ENCODE measurements at regions not wholly inside any gene's neighbourhood (a gene's known extent, or its start where the extent isn't known, plus 50 kb on each side); places are given as distances from the start of the nearest gene placed in this dataset.

DNA sequence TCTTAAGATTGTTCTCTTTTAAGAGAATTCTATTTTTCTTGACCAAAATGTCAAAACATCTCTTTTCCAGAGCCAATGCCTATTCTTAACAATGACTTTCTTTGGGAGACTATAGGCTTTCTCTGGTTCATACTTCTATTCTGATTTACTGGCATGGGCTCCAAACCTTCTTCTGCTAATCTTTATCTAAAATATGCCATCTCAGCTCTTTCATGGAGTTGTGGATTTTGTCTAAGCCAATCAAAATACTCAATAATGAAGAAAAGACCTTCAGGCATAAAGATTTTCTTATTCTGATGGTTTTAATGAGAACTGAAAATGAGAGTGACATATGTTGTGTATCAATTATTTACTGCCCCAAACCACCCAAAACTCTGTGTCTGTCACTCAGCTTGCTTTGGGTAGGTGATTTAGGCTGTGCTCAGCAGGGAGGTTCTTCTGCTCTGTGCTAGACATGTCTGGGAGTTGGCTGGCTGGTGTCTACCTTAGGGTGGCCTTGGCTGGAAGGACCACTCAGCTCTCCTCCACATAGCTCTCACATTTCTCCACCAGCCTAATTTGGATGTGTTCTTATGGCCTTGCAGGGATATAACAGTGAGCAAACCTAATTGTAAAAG is 270.8 kb downstream of the PRDM2 start:
- no peak for DNase-seq

DNA sequence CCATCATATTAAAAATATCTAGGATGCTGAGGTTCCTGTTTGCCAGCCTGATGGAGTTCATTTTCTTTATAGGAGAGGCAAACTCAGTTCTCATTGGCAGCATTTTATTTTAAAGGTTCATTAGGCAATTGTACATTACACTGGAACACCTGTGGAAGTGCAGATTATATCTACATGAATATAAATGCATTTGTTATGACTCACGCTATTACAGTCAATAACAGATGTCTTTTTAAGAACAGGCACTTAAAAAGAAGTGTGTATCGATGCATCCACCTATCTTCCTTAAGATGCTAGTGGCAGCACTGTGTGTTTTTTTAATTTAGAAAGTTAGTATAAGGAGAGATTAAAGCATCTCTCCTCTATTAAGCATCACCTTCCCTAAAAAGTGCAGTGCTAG is 276.5 kb downstream of the PRDM2 start:
- DNase-seq, result no peak

DNA sequence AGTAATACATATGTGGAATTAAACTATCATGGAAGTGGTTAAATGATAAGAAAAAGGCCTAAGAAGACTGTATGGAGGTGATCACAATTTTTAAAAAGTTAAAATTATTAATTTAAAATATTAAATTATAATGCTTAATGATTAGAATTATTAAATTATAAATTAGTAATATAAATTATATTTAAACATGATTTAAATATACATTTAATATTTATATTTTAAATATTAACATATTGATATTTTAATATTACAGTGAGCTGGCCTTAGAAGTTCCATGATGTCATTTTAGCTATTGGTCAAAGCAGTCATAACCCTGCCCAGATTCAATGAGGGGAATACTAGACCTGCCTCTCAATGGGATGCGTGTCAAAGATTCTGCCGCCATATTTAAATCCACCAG is 281.2 kb downstream of the PRDM2 start:
- no peak for DNase-seq

DNA sequence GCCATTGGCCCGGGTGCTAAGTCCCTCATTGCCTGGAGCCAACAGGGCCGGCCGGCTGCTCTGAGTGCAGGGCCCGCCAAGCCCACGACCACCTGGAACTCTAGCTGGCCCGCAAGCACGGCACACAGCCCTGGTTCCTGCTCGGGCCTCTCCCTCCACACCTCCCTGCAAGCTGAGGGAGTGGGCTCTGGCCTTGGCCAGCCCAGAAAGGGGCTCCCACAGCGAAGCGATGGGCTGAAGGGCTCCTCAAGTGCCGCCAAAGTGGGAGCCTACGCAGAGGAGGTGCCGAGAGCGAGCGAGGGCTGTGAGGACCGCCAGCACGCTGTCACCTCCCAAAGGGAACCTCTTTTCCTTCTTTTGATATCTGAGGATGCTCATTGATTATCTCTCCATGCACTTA is 283.4 kb downstream of the PRDM2 start:
- no peak for DNase-seq

DNA sequence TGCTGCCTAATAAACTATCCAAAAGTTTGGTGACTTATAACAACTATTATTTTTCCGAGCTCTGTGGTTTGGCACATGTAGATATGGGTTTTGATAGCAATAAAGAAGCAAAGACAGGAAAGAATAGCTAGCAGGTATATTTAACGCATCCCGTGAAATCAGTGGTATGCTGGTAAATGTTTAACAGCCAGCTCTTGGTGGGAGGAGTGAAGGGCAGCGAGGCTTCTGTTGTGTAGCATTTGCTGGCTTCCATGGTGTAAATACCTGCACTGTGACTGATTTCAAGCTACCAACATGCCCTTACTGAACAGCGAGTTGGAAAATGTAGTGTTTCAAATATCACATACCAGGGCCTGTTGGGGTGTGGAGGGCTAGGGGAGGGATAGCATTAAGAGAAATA is 291.0 kb downstream of the PRDM2 start:
- no peak for DNase-seq

DNA sequence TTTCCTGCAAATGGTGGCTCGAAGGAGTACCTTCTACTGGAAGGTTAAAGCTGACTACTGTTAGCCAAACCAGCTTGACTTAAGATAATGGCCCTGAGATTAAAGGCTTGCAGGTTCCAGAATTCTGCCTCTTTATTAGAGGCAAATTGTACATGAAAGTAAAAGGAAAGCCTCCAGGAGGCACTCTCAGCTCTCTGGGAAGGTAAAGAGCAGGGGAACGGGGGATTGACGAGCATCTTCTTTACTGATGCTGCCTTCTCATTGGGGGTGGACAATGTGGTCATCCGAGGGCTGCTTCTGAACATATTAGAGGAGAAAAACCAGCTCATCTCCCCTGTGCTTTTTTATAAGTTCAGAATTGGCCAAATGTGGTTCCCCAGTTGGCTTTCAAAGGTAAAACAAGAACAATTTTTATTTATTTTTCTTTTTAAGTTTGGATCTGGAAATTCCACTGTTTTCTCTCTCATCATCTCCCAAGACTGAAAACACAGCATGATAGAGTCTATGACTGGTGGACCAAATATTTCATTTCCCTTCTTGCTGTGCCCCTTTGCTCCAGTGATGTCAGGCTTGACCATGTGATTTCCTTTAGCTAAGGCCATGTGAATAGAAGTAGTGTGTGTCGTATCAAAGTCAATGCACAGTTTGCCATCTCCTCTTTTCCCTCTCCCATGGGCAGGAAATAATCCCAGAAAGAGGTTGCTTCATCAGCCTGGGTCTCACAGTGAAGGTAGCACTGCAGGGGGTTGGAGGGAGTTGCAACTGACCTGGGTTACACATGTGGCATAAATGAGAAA is 292.7 kb downstream of the PRDM2 start:
- DNase-seq, result no peak

DNA sequence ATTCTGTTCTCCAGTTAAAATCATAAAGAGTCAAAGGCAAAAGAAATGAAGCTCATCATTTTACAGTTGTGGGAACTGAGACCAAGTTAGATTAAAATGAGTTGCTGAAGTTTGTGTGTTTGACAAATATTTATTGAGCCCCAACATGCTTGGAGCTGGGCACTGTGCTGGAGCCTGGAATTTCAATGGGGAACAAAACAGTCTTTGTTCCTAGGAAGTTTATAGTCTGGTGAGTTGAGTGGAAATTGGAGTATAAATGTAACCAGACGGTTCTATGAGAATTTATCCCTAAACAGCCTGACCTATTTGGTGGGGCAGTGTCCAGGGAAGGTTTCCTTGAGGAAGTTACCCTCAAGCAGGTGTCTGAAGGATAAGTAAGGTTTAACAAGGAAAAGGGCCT is 294.4 kb downstream of the PRDM2 start:
- DNase-seq, result no peak

DNA sequence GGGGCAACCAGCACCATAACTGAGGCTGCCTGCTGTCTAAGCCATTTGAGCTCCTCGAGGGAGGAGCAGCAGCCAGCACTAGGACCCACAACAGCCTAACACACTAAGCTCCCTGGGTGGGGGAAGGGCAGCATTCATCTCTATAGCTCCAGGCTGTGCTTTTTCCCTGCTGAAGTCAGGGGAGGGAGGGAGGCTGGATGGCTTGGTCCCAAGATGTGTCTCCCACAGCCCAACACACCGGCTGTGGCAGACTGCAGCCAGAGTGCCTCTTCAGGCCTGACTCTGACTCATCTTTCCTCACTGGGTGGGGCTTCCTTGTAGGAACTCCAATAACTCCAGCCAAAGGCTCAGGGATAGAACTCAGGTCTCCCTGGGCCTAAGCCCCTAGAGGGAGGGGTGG is 296.3 kb downstream of the PRDM2 start:
- no peak for DNase-seq

DNA sequence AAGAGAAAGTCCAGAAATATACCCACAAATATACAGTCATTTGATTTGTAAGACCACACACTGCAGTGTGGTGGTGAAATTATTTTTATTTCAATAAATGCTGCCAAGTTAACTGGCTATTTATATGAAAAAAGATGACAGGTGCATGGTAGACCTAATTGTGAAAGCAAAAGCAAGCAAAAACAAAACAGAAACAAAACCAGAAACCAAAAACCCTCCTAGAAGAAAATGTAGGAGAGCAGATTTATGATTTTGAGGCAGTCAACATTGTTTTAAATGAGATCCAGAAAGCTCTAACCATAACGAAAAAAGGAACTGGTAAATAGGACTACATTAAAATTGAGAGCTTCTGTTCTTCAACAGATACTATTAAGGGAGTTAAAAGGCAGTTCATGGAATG is 303.6 kb downstream of the PRDM2 start:
- DNase-seq, result no peak

DNA sequence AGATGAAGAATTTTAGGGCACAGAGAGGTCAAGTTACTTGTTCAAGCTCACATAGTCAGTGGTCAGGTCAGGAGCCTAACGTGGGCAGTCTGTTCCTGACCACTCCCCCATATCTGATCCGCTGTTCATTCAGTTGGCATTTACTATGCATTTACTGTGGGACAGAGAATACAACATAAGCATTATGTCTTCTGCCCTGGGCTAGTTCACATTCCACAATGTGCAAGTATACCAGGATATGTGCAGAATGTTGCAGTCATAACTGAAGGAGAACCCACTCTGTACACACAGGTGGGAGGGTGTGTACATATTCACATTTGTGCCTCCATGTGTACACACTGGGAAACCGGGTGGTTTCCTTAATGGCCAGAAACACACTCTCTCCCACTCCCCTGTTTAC is 309.6 kb downstream of the PRDM2 start:
- no peak for DNase-seq

DNA sequence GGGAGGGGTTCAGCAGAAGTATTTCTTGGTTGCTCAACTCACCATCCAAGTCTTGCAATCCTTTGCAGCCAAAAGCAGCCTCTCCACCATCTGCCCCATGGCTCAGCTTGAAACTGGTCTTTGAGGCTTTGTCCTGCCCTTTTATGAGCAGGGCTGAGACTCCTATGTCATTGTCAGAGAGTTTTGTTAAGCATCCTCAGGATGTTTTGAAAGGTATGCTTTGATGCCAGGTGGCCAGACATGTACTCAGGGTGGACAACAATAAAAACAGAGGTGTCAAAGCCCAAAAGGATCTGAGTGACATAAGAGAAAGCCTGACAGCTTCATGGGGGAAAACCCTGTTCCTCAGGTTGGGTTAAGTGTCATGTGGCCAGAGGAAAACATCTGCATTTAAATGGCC is 310.5 kb downstream of the PRDM2 start:
- no peak for DNase-seq

DNA sequence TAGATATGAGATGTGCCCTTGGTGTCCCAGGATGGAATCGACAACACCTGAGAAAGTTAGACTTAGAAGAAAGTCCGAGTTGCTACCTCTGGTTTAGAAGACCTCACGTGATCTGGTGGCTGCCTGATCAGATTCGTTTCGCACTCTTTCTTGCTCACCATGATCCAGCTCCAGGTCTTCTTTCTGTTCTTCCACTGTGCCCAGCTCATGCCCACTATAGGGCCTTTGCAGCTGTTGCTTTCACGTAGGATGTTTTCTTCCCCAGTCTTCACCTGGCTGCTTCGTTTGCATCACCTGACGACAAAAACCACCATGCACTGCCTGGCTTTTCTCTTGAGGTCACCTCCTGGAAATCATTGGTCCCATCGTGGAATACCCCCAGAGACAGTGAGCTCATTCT is 311.1 kb downstream of the PRDM2 start:
- DNase-seq, result no peak

DNA sequence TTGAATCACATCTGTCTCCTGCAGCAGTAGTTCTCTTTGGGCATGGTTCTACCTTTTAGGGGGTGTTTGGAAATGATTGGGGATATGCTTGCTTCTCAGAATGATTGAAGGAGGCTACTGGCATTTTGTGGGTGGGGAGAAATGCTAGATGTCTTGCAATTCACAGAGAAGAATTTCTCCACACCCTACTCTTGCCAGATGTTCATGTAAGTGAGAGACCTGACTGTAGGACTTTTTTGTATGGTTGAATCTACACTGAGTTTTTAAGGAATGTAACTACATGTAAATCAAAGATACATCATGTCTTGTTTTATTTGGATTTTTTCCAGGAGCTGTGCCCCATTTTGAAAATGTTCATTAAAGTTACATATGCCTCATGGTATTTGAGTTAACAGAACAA is 311.9 kb downstream of the PRDM2 start:
- DNase-seq, result no peak

DNA sequence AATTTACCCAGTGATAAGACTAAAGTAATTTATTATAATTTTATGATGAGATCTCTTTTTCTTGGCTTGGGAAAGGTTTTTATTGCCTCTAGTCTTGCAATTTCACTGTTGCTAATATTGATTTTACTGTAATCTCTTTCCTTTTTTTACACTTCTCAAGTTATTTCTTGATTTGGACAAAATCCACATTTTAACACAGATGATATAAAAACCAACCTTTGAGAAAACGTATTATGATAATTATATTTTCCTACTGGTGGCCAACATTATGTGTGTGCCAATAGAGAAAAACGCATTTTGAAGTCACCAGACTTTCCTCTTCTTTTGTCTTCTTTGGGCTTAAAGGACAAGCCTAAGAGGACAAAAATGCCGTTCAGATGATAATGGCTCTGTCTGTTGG is 314.9 kb downstream of the PRDM2 start:
- no peak for DNase-seq

DNA sequence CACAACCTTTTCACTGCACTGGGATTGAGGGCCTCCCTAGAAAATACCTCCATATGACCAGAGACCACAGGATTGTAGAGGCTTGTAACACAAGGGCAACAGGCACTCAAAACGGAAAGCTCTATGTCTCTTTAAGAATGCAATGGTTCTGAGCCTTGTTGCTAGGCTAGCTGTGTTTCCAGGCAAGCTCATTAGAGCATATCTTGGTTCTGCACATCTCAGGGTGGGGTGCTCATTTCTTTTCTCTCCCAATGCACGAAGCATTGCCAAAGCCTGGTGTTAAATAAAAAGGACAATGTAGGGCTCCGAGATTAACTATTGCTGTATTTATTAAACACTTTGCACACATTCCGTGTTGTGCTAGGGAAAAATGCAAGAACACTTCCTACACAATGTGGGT is 315.9 kb downstream of the PRDM2 start:
- no peak for DNase-seq

DNA sequence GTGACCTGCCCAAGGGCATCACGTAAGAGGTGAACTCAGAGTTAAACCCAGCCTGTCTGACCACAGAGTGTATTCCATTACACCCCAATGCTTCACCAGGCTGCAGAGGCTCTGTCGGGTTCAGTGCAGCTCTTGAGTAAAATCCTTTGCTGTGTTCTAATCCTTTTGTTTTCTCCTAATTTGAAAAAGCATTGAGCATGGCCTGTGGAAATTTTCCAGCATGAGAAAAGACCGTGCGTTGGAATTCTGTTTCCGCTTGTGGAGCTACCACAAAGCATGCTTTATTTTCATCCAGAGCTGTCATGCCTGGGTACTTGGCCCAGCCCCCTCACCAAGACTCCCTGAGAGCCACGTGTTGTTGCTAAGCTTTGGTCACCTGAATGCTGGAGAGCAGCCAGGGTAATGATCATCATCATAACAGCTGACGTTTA is 317.6 kb downstream of the PRDM2 start:
- DNase-seq, result peak; percentile 22 to 24

DNA sequence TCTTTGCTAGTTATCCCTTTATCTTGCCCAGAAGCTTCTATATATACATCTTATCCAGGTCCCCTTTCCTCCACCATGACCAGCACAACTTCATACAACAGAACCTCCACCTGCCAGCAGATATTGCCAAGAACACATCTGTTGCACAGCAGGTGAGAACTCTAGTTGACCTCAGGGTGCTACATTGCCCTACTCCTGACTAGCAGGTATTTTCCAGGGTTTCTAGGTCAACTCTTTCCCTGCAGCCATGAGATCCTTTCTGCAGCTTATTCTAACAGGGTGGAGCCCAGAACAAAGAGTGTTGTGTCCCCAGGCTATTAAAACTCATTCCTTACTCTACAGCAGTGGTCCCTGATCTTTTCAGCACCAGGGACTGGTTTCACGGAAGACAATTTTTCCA is 319.5 kb downstream of the PRDM2 start:
- no peak for DNase-seq

DNA sequence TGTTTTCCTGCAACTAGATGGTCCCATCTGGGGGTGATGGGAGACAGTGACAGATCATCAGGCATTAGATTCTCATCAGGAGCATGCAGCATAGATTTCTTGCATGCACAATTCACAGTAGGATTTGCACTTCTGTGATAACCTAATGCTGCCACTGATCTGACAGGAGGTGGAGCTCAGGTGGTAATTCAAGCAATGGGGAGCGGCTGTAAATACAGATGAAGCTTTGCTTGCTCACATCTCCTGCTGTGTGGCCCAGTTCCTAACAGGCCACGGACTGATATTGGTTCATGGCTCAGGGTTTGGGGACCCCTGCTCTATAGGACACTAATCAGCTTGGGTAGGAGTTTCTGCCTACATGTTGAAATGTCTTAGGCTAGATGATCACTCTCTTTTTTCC is 320.0 kb downstream of the PRDM2 start:
- DNase-seq, result no peak

DNA sequence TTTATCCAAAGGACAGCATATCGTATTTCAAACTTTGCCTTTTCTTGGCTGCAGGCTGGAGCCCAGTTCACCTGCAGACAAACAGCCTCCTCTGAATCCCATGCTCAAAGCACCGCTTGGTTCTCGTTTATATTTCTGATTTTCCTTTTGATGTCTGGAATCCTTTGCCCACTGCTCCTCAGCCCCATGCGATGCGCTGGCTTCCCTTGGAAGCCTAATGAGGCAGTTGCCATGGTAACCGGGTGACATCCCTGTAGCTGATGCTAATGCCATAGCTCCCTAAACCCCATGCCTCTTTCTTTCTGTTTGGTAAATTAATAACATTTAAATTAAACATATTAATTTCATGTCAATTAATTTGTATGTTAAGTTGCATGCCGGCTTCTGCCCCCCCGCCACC is 327.1 kb downstream of the PRDM2 start:
- DNase-seq, result no peak

DNA sequence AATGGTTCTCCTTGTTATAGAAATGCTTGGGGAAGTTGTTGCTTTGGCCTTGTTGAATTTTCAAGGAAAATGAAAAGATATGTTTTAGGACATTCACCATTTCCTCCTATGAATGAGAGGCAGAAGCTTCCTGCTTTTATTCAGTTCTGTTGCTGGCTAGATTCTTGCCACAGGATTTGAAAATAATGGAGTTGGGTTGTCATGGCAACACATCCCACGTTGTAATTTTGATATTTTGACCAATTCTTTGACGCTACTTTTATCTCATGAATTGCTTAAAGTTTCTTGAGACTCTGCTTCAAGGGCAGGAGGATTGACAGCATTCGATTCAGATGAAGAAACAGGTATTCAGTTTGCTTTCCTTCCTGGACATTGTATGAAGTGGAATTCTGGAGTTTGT is 331.5 kb downstream of the PRDM2 start:
- no peak for DNase-seq

DNA sequence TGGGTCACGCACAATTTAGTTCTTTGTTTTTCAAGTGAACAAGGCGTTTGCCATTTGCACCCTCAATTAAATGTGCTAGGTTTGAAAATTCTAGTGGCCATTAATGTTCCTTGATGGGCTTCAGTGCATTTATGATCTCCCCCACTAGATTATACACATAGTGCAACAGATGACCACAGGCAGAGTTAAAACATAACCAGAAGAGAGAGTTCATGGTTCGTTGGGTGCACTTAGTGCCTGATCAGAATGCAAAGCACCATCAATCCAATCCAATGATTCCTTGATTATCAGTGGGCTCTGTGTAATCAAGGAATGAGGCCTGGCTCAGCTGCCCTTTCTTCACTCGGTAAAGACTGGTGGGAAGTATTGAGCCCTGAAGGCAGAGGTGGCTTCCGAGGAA is 334.5 kb downstream of the PRDM2 start:
- no peak for DNase-seq

DNA sequence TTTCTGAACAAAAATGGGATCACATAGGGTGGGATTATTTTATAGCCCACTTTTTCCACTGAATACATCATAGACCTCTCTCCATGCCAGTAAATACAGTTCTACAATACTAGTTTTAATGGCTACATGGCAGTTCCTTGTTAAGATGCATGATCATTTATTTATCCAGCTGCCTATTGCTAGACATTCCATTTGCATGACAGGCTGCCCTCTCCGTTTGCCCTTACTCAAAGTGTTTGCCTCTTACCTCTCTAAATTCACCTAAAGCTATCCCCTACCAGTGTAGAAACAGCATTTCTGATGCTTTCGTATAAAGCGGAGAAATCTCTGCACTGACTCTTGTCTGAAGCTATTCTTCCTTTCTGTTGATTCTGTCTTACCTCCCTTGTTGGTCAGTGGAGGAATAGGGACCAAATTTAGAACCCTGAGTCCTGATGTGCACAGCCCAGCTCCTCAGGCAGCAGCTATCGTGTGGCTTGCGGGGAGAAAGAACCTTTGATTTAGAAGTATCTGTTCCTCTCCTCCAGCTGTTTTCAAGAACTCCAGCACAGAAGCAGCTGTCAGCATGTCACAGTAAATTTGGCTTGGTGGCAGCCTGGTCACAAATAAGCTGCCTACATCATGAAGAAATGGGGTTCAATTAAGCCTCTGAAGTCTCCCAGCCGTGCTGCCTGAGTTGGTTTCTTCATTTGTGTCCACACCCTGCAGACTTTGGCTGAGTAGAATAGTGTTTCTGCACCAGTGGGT is 337.3 kb downstream of the PRDM2 start:
- no peak for DNase-seq

DNA sequence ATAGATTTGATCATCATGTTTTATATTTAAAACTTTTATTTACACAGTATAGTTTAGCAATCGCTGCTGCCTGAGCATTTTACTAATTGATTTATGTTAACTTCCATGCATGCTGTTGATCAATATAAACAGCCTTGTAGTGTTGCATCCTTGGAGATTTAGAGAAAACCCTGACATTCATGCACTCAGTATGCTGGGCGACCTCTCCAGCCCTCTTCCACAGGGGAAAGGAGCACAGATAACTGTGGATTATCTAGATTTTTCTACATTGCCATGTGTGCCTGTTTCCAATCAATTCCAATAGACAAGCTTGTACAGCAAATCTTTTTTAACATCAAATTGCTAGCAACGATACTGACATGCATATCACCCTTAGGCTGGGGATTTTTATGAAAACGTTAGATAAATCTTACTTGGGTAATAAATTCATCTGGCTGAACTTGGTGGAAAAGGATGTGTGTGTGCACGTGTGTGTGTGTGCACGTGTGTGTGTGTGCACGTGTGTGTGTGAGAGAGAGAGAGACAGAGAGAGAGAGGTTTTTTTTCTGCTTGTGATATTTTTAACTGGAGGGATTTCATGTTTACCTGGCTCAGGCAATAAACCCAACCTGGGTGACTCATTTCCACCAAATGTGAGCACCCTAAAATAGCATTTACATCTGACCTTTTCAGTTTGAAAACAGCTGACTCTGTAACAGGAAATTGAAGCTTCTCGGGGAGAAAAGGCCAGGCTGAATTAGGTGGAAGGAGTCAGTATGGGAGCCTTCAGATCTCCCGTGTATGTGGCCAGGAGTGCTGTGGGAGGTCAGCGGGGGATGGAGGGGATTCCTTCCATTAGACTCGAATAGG is 339.8 kb downstream of the PRDM2 start:
- no peak for DNase-seq

Measured in hippocampal formation (tissue), 2 donors.